Left ventricle myocardium inferior (tissue), 1 donor: ENCODE measurements at regions not wholly inside any gene's neighbourhood (a gene's known extent, or its start where the extent isn't known, plus 50 kb on each side); places are given as distances from the start of the nearest gene placed in this dataset.

Source experiments
- DNase-seq: peaks from one replicate; pipeline ENCODE4 v3.0.0-alpha.2; 2020
- H3K27ac ChIP-seq: fragments of 200-600 bp; replicated peaks from 2 replicates; pipeline ENCODE4 v1.8.0; 2021
- H3K27me3 ChIP-seq: fragments of 200-600 bp; 2 replicates; pipeline ENCODE4 v1.8.0; 2021; ENCODE audit warnings: low read depth
- H3K36me3 ChIP-seq: fragments of 200-600 bp; 2 replicates; pipeline ENCODE4 v1.8.0; 2021
- H3K4me1 ChIP-seq: fragments of 200-600 bp; 2 replicates; pipeline ENCODE4 v1.8.0; 2021
- H3K4me3 ChIP-seq: fragments of 200-600 bp; 2 replicates; pipeline ENCODE4 v1.8.0; 2021; ENCODE audit warnings: mild to moderate bottlenecking, moderate library complexity
- H3K9me3 ChIP-seq: fragments of 200-600 bp; replicated peaks from 2 replicates; pipeline ENCODE4 v1.8.0; 2021
- CTCF ChIP-seq: fragments of 200-600 bp; IDR thresholded peaks from 2 replicates; pipeline ENCODE4 v1.8.0; 2021; ENCODE audit warnings: antibody characterized with exemption, mild to moderate bottlenecking, borderline replicate concordance
- intact Hi-C: fragments of 100-400 bp; cut with micrococcal nuclease; formaldehyde crosslinking; loops from one replicate; pipeline ENCODE4 v1.11.0; 2022
- donor health status: DM: no; HTN: yes; CAD: no; lungs with severe emphysema.

GRCh38 chr12:126688556-126688955 lies 1578.4 kb upstream of the TMEM132C start:
- Histone ChIP-seq H3K4me1 (no peaks in the 10 kb centered on the region), H3K27me3 (peaks cover 4% of the 10 kb centered on the region), H3K9me3 (peaks cover 14% of the 10 kb centered on the region), H3K4me3 (no peak overlapping the region), H3K27ac (no peak overlapping the region), H3K36me3 (no peaks in the 10 kb centered on the region)
- DNase-seq = no peak
- TF ChIP-seq CTCF = no peak
- intact Hi-C loops = no loop called here

GRCh38 chr12:126700096-126700495 lies 1566.9 kb upstream of the TMEM132C start:
- no peak for DNase-seq
- H3K36me3 ChIP-seq = no peaks in the 10 kb centered on the region
- TF ChIP-seq CTCF = no peak
- peaks cover 18% of the 10 kb centered on the region for H3K27me3 ChIP-seq
- H3K4me3 ChIP-seq = no peak overlapping the region
- no peaks in the 10 kb centered on the region for H3K9me3 ChIP-seq
- H3K4me1 ChIP-seq = no peaks in the 10 kb centered on the region
- intact Hi-C loops = no loop called here
- H3K27ac ChIP-seq = no peak overlapping the region

GRCh38 chr12:126704609-126705008 lies 1562.4 kb upstream of the TMEM132C start:
- Histone ChIP-seq H3K4me1 (no peaks in the 10 kb centered on the region), H3K4me3 (no peak overlapping the region), H3K27me3 (peaks cover 18% of the 10 kb centered on the region), H3K9me3 (no peaks in the 10 kb centered on the region), H3K27ac (no peak overlapping the region), H3K36me3 (no peaks in the 10 kb centered on the region)
- no peak for TF ChIP-seq CTCF
- intact Hi-C loops = no loop called here
- no peak for DNase-seq

- intact Hi-C loops = no loop called here
- no peak overlapping the region for H3K4me3 ChIP-seq
Observed at GRCh38 chr12:126706300-126706699, 1560.7 kb upstream of the TMEM132C start.

GRCh38 chr12:126708492-126708896 lies 1558.5 kb upstream of the TMEM132C start:
- intact Hi-C loops = no loop called here
- no peak for TF ChIP-seq CTCF
- Histone ChIP-seq H3K4me3 (no peak overlapping the region), H3K27me3 (peaks cover 27% of the 10 kb centered on the region), H3K36me3 (no peaks in the 10 kb centered on the region), H3K4me1 (no peaks in the 10 kb centered on the region), H3K9me3 (no peaks in the 10 kb centered on the region), H3K27ac (no peak overlapping the region)
- no peak for DNase-seq

More at GRCh38 chr12:126706300-126706699, 1560.7 kb upstream of the TMEM132C start:
- Histone ChIP-seq H3K9me3 (no peaks in the 10 kb centered on the region), H3K27me3 (peaks cover 28% of the 10 kb centered on the region), H3K27ac (no peak overlapping the region), H3K36me3 (no peaks in the 10 kb centered on the region), H3K4me1 (no peaks in the 10 kb centered on the region)
- TF ChIP-seq CTCF = no peak
- no peak for DNase-seq

- Histone ChIP-seq H3K9me3 (peaks cover 9% of the 10 kb centered on the region), H3K4me1 (peaks cover 8% of the 10 kb centered on the region), H3K27ac (no peak overlapping the region), H3K36me3 (no peaks in the 10 kb centered on the region), H3K27me3 (peaks cover 3% of the 10 kb centered on the region), H3K4me3 (no peak overlapping the region)
- intact Hi-C loops = no loop called here
- no peak for TF ChIP-seq CTCF
- no peak for DNase-seq
Observed at GRCh38 chr12:126718365-126718764, 1548.6 kb upstream of the TMEM132C start.
